GM18508 (cell line): ENCODE measurements at regions not wholly inside any gene's neighbourhood (a gene's known extent, or its start where the extent isn't known, plus 50 kb on each side); places are given as distances from the start of the nearest gene placed in this dataset.
A peak's percentile ranks its signal among the peaks of the same experiment; 100 is the strongest.

Experiments
- ATAC-seq: cut with Tn5 transposase; IDR thresholded peaks from one replicate; pipeline ENCODE4 v1.9.1; 2021; ENCODE audit warnings: moderate number of reproducible peaks; ENCODE audit not compliant: insufficient read depth, unreplicated experiment

DNA sequence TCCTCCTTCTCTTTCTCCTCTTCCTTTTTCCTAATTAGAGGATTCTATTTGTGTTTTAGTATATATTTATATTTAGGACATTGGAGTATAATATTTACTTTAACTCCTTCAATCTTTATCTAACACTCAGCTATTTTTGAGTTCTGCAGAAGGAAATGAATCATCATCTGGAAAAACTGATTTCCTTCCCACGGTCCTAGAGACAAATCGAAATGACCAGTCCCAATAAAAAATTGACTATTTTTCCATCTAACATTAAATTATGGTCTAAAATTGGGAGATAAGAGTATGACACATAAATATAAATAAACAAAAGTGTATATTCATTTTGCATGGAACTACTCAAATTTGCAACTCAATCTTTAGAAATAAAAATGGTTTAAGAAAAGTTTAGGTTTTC lies 167.4 kb downstream of the TMTC3 start:
- ATAC-seq: no peak

- no peak for ATAC-seq
Measured at GRCh38 chr12:88310069-88310468, 168.0 kb downstream of the TMTC3 start.

DNA sequence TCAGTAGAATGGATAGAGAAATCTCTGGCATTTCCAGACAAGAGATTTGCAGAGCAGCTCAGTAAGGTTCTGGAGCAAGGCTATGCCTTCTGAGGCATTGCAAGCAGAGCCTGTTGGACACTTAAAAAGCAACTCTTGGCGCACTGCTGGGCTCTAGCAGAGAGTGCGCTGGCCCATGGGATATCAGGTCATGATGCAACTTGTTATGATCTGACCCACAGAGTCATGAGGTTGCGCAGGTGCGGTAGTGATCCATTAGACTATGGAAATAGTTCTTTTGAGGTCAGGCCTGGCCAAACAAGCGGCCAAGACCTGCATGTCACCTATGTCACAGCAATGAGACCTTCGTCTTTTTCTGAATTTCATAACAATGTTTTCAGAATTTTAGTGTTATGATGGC lies 168.6 kb downstream of the TMTC3 start:
- no peak for ATAC-seq

GRCh38 chr12:88313554-88313953 lies 171.4 kb downstream of the TMTC3 start:
- peak; percentile 69 for ATAC-seq

DNA sequence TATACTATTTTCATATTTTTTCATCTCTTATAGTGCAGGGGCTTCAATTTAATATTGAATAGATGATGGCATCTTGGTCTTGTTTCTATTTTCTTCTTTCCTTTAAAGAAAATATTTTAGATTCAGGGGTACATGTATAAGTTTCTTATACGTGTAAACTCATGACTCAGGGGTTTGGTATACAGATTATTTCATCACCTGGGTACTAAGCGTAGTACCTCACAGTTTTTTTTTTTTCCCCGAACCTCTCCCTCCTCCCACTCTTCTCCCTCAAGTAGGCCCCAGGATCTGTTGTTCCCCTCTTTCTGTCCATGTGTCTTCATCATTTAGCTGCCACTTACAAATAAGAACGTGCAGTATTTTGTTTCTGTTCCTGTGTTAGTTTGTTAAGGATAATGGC lies 172.6 kb downstream of the TMTC3 start:
- ATAC-seq: no peak

DNA sequence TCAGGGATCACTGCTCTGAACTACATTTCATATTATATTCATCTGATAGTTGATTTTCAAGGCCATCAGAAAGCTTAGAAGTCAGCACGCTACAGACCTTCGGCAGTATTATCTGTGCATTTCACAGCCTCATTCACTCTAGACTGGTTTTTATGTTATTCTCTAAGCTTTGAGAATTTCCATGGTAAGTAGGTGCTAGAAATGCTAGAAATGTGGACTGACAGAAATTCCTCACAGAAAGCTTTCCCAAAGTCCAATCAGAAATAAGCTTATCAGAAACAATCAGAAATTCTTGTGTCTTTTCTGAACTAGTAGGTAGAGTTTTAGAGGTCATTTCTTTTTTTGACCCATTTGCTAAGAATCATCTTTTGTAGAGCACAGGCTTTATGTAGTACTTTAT lies 176.6 kb downstream of the TMTC3 start:
- no peak for ATAC-seq

DNA sequence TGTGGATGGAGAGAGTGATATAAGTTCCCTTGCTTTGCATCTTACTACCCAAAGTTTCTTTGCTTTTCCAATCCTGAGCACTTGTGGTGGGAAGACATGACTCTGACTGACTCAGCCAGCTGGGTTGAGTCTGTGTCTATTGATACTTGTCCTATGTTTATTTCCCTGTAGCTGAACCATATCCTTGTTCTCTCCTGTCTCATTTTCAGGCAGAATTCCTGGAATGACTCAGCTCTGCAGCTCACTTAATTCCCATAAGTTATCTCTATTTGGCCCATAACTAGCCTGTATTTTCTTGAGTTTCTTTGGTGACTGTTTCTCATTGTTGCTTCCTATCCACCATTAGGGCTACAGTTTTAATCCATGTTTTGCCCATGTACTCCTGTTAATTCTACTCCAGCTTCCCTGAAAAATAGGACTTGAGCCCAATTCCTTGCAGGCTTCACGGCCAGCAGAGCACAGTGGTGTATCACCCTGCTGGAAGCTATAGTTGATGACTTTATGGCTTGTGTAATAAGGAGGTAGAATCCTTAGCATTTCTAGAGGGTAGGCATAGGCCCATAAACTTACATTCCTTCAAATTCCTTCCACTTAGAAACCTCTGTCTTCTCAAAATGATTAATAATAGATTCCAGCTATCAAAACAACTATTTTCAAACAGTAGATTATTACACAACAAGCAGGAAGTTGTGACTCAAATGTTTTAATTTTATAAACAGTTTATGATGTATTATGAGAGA lies 183.1 kb downstream of the TMTC3 start:
- ATAC-seq: no peak

- no peak for ATAC-seq
Measured at GRCh38 chr12:88325816-88326189, 183.7 kb downstream of the TMTC3 start.

DNA sequence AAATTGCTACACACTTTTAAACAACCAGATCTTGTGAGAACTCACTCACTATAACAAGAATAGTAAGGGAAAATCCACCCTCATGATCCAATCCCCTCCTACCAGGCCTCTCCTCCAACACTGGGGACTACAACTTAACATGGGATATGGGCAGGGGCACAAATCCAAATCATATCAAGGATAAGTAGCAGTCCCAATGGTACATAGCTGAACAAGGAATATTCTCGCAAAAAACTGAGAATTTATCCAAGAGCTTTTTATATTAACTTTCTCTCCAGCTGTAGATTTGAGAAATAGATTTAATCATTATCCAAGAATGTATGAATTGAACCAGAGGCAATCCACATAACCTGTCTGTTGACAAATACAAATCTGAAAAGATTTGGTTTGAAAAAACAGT lies 185.2 kb downstream of the TMTC3 start:
- no peak for ATAC-seq

DNA sequence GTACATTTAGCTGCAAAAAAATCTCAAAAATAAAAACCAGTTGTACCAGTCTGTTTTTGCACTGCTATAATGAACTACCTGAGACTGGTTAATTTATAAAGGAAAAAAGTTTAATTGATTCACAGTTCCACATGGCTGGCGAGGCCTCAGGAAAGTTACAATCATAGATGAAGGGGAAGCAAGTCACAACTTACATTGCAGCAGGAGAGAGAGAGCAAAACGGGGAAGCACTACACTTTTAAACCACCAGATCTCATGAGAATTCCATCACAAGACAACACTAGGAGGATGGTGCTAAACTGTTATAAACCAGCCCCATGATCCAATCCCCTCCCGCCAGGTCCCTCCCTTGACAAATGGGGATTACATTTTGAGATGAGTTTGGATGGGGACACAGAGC lies 186.0 kb downstream of the TMTC3 start:
- no peak for ATAC-seq

GRCh38 chr12:88329833-88330232 lies 187.7 kb downstream of the TMTC3 start:
- no peak for ATAC-seq

- no peak for ATAC-seq
Measured at GRCh38 chr12:88334271-88334670, 192.2 kb downstream of the TMTC3 start.

GRCh38 chr12:88336076-88336739 lies 194.1 kb downstream of the TMTC3 start:
- no peak for ATAC-seq

DNA sequence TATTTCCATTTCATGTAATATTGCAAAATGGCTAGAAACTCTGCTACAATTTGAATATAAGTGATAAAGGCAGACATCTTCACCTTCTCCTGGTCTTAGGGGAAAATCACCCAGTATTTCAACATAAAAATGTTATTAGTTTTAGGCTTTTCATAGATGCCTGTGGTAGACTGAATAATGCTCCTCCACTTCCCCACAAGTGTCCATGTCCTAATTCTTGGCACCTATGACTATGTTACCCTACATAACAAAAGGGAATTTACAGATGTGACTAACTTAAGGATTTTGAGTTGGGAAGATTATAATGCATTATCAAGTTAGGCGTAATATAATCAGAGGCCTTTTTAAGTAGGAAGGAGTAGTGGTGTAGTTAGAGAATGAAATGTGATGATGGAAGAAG lies 196.4 kb downstream of the TMTC3 start:
- no peak for ATAC-seq

DNA sequence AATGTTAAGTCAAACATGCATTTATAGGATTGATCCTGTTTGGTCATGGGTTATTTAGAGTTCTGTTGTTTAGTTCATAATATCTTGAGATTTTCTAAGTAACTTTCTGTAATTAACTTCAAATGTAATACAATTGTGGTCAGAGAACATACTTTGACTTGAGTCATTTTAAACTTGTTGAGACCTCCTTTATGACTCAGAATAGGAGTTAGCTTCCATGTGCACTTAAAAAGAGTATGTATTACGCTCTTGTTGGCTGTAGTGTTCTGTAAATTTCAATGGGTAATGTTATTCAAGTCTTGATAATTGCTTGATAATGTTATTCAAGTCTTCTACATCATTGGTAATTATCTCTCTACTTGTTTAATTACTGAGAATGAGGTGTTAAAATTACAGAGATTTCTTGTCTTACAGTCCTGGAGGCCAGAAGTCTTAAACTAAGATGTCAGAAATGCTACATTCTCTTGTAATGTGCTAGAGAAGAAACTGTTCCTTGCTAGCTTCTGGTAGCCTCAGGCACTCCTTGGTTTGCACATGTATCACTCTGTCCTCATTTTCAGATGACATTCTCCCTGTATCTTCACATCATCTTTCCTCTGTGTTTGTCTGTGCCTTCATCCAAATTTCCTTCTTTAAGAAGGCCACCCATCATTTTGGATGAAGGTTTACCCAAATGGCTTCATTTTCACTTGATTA lies 197.3 kb downstream of the TMTC3 start:
- ATAC-seq: no peak

GRCh38 chr12:88339966-88340365 lies 197.9 kb downstream of the TMTC3 start:
- no peak for ATAC-seq

DNA sequence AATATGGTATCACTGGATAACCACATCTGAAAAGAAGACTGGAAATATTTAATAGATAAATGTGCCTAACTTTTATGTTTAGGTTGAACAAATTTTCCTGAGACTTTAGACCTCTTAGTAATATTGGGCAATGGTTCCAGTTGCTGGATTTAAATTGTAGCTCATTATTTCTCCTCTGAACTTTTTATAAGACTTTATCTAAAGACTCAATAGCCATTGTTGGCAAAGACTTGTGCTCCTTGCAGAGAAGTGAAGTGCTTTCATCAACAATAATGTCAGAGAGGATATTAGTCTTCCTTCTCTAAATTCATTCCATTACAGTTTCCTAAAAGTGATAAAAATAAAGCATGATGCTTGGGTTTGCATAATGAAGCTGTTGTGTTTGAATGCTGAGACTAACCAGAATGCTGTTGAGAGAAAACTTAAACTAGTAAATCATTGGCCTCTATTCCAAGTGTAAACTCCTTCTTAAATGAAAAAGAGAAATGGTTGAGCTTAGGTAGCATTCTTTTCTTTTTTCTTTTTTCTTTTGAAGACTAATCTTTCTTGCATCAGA lies 200.2 kb downstream of the TMTC3 start:
- ATAC-seq: no peak

- no peak for ATAC-seq
Measured at GRCh38 chr12:88351146-88351545, 209.0 kb downstream of the TMTC3 start.

DNA sequence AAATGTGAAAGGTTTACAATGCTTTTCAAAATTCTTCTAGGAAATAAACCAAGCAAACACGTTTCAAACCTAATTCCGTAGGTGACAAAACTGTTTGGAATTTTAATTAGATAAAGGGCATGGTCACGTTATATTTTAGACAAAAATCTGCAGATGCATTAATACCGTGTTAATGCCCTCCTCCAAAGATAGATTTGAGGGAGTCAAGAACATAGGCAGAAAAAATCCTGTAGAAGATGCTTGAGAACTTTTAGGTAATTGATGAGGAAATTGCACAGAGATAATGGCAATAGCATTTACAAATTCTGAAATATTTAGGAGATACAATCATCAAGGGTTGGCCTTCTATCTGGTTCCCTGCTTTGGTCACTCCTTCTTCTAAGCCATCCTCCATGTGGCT lies 212.6 kb downstream of the TMTC3 start:
- no peak for ATAC-seq

DNA sequence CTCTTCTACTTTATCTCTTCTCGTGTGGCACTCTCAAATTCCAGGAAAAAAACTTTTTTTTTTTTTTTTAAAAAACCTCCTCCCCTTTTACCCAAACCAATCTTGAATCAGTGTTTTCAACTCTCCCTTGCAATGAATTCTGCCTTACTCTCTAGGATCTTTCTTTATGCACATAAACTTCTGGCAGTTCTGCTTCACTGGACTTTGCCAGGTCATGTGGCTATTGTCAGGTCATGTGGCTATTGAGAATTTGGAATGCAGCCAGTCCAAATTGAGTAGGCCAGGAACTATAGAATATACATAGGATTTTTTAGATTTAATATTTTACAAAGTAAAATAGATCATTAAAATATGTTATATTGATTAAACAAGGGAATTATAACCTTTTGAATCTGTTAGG lies 218.2 kb downstream of the TMTC3 start:
- no peak for ATAC-seq

GRCh38 chr12:88361493-88361892 lies 218.8 kb downstream of the KITLG start:
- no peak for ATAC-seq
